IPS-20b (cell line): ENCODE measurements at regions not wholly inside any gene's neighbourhood (a gene's known extent, or its start where the extent isn't known, plus 50 kb on each side); places are given as distances from the start of the nearest gene placed in this dataset.
"Not testable (repeated sequence)": the region's sequence is repeated elsewhere in the genome, so short reads cannot be mapped to it uniquely, and the experiment has no call there.

Experiments
- H3K27ac ChIP-seq: one replicate; pipeline ENCODE4 v1.5.1; 2013; ENCODE audit warnings: low read length
- H3K27me3 ChIP-seq: 2 replicates; pipeline ENCODE4 v1.6.1; 2013; ENCODE audit warnings: mild to moderate bottlenecking, low read length, inconsistent platforms; ENCODE audit not compliant: insufficient read depth
- H3K36me3 ChIP-seq: 2 replicates; pipeline ENCODE4 v1.6.1; 2013; ENCODE audit warnings: low read depth, mild to moderate bottlenecking, inconsistent platforms, low read length, moderate library complexity; ENCODE audit not compliant: insufficient read depth
- H3K4me1 ChIP-seq: 2 replicates; pipeline ENCODE4 v1.6.1; 2013; ENCODE audit warnings: mild to moderate bottlenecking, control low read depth, inconsistent platforms, low read length, moderate library complexity; ENCODE audit not compliant: insufficient read depth
- H3K4me3 ChIP-seq: 2 replicates; pipeline ENCODE4 v1.5.1; 2013; ENCODE audit warnings: mild to moderate bottlenecking, low read length, inconsistent platforms
- H3K9ac ChIP-seq: 2 replicates; pipeline ENCODE4 v1.6.1; 2013; ENCODE audit warnings: low read depth, mild to moderate bottlenecking, inconsistent platforms, low read length, moderate library complexity
- H3K9me3 ChIP-seq: 2 replicates; pipeline ENCODE4 v1.6.1; 2013; ENCODE audit warnings: mild to moderate bottlenecking, low read depth, low read length, inconsistent platforms; ENCODE audit not compliant: insufficient read depth

GRCh38 chr4:53959343-53960120 lies 104.9 kb downstream of the CHIC2 start:
- H3K4me1 ChIP-seq, result 0 out of 2 replicates have a peak, but pooled peaks cover 8% of the 10 kb centered on the region
- H3K27ac ChIP-seq, result no peak overlapping the region
- no peaks in the 10 kb centered on the region for H3K36me3 ChIP-seq
- no peak overlapping the region for H3K9ac ChIP-seq
- no peaks in the 10 kb centered on the region for H3K9me3 ChIP-seq
- H3K27me3 ChIP-seq, result no peaks in the 10 kb centered on the region; the same call in 1 of the 2 replicates
- H3K4me3 ChIP-seq, result no peak overlapping the region

GRCh38 chr4:53956454-53956853 lies 108.0 kb downstream of the CHIC2 start:
- no peaks in the 10 kb centered on the region for H3K4me1 ChIP-seq
- no peaks in the 10 kb centered on the region for H3K27me3 ChIP-seq
- H3K9me3 ChIP-seq, result no peaks in the 10 kb centered on the region

GRCh38 chr4:53956053-53956452 lies 108.4 kb downstream of the CHIC2 start:
- Histone ChIP-seq H3K9ac (no peak overlapping the region), H3K36me3 (no peaks in the 10 kb centered on the region), H3K9me3 (no peaks in the 10 kb centered on the region), H3K4me3 (no peak overlapping the region), H3K4me1 (no peaks in the 10 kb centered on the region), H3K27ac (no peak overlapping the region), H3K27me3 (no peaks in the 10 kb centered on the region)

More at GRCh38 chr4:53956454-53956853, 108.0 kb downstream of the CHIC2 start:
- Histone ChIP-seq H3K36me3 (no peaks in the 10 kb centered on the region), H3K4me3 (no peak overlapping the region), H3K27ac (no peak overlapping the region), H3K9ac (no peak overlapping the region)

- no peaks in the 10 kb centered on the region for H3K9me3 ChIP-seq
- H3K36me3 ChIP-seq, result no peaks in the 10 kb centered on the region
- no peak overlapping the region for H3K27ac ChIP-seq
- no peaks in the 10 kb centered on the region for H3K27me3 ChIP-seq
- H3K4me3 ChIP-seq, result no peak overlapping the region
- H3K9ac ChIP-seq, result no peak overlapping the region
- no peaks in the 10 kb centered on the region for H3K4me1 ChIP-seq
These were observed 113.0 kb downstream of the CHIC2 start for GRCh38 chr4:53951414-53951813.

- Histone ChIP-seq H3K27ac (no peak overlapping the region), H3K4me3 (no peak overlapping the region), H3K36me3 (no peaks in the 10 kb centered on the region), H3K9ac (no peak overlapping the region), H3K9me3 (peaks cover 4% of the 10 kb centered on the region; the same call in 1 of the 2 replicates), H3K27me3 (no peaks in the 10 kb centered on the region), H3K4me1 (no peaks in the 10 kb centered on the region)
These were observed 120.9 kb downstream of the CHIC2 start for GRCh38 chr4:53943345-53944085.

- H3K36me3 ChIP-seq, result no peaks in the 10 kb centered on the region
- no peak overlapping the region for H3K9ac ChIP-seq
- H3K4me1 ChIP-seq, result no peaks in the 10 kb centered on the region
- H3K9me3 ChIP-seq, result peaks cover 4% of the 10 kb centered on the region; the same call in 1 of the 2 replicates
- H3K27me3 ChIP-seq, result no peaks in the 10 kb centered on the region
- H3K4me3 ChIP-seq, result no peak overlapping the region
- H3K27ac ChIP-seq, result no peak overlapping the region
These were observed 121.7 kb downstream of the CHIC2 start for GRCh38 chr4:53942712-53943111.

GRCh38 chr4:53941331-53941730 lies 123.1 kb downstream of the CHIC2 start:
- H3K9ac ChIP-seq, result no peak overlapping the region
- no peak overlapping the region for H3K4me3 ChIP-seq
- H3K27ac ChIP-seq, result no peak overlapping the region

GRCh38 chr4:53939892-53940291 lies 124.5 kb downstream of the CHIC2 start:
- H3K4me3 ChIP-seq, H3K4me1 ChIP-seq, H3K27ac ChIP-seq: not testable (repeated sequence)

More at GRCh38 chr4:53941331-53941730, 123.1 kb downstream of the CHIC2 start:
- Histone ChIP-seq H3K27me3 (no peaks in the 10 kb centered on the region), H3K4me1 (no peaks in the 10 kb centered on the region), H3K9me3 (peaks cover 4% of the 10 kb centered on the region; the same call in 1 of the 2 replicates), H3K36me3 (no peaks in the 10 kb centered on the region)

GRCh38 chr4:53937918-53938317 lies 126.5 kb downstream of the CHIC2 start:
- Histone ChIP-seq H3K9ac (no peak overlapping the region), H3K4me3 (no peak overlapping the region), H3K9me3 (peaks cover 4% of the 10 kb centered on the region; the same call in 1 of the 2 replicates), H3K36me3 (no peaks in the 10 kb centered on the region), H3K4me1 (no peaks in the 10 kb centered on the region), H3K27ac (no peak overlapping the region), H3K27me3 (no peaks in the 10 kb centered on the region)

More at GRCh38 chr4:53939892-53940291, 124.5 kb downstream of the CHIC2 start:
- H3K9me3 ChIP-seq, H3K9ac ChIP-seq, H3K27me3 ChIP-seq, H3K36me3 ChIP-seq: not testable (repeated sequence)

- Histone ChIP-seq H3K9me3 (peaks cover 4% of the 10 kb centered on the region; the same call in 1 of the 2 replicates), H3K36me3 (no peaks in the 10 kb centered on the region), H3K4me1 (no peaks in the 10 kb centered on the region), H3K27me3 (no peaks in the 10 kb centered on the region), H3K9ac (no peak overlapping the region), H3K27ac (no peak overlapping the region), H3K4me3 (no peak overlapping the region)
These were observed 127.1 kb downstream of the CHIC2 start for GRCh38 chr4:53937327-53937726.

GRCh38 chr4:53935780-53936179 lies 128.6 kb downstream of the CHIC2 start:
- no peak overlapping the region for H3K4me3 ChIP-seq
- no peaks in the 10 kb centered on the region for H3K36me3 ChIP-seq
- H3K9ac ChIP-seq, result no peak overlapping the region
- H3K27ac ChIP-seq, result no peak overlapping the region
- no peaks in the 10 kb centered on the region for H3K27me3 ChIP-seq
- H3K4me1 ChIP-seq, result no peaks in the 10 kb centered on the region
- peaks cover 4% of the 10 kb centered on the region; the same call in 1 of the 2 replicates for H3K9me3 ChIP-seq
